Upper lobe of left lung (tissue), 6 donors: ENCODE measurements at regions not wholly inside any gene's neighbourhood (a gene's known extent, or its start where the extent isn't known, plus 50 kb on each side); places are given as distances from the start of the nearest gene placed in this dataset.

ENCODE experiments used
- ATAC-seq, 2 donors: fragments of 200-7000 bp; cut with Tn5 transposase; one replicate each; pipeline ENCODE4 v1.9.1; 2022; ENCODE audit warnings: mild to moderate bottlenecking in 2 of 2, moderate library complexity in 2 of 2; ENCODE audit not compliant: low FRiP score in 2 of 2
- DNase-seq, 2 donors: peaks; one replicate each; pipeline ENCODE4 v3.0.0-alpha.2; 2019 to 2020
- H3K27ac ChIP-seq, 4 donors: fragments of 200-600 bp; sonication (generic); one replicate each; pipeline ENCODE4 v1.5.1; 2016 to 2019
- H3K27me3 ChIP-seq, 4 donors: fragments of 200-600 bp; sonication (generic); one replicate each; pipeline ENCODE4 v1.5.1; 2017 to 2019
- H3K36me3 ChIP-seq, 4 donors: fragments of 200-600 bp; sonication (generic); one replicate each; pipeline ENCODE4 v1.5.1; 2016 to 2019
- H3K4me1 ChIP-seq, 4 donors: fragments of 200-600 bp; sonication (generic); one replicate each; pipeline ENCODE4 v1.5.1; 2018 to 2019
- H3K4me3 ChIP-seq, 4 donors: fragments of 200-600 bp; sonication (generic); one replicate each; pipeline ENCODE4 v1.5.1; 2017 to 2019; ENCODE audit warnings: mild to moderate bottlenecking in 2 of 4, moderate library complexity in 1 of 4
- H3K9me3 ChIP-seq, 4 donors: fragments of 200-600 bp; sonication (generic); one replicate each; pipeline ENCODE4 v1.5.1; 2018 to 2019
- CTCF ChIP-seq, 6 experiments: fragments of 450-650 bp in 4 of 6; fragments of 200-600 bp in 2 of 6; sonication (generic) in 2 of 6; IDR thresholded peaks; one replicate each; pipeline ENCODE4 v1.5.1; 2016 to 2019; ENCODE audit warnings: antibody characterized with exemption in 6 of 6
- EP300 ChIP-seq, 4 donors: sonication (generic); formaldehyde crosslinking; IDR thresholded peaks; one replicate each; pipeline ENCODE4 v1.5.1; 2017; ENCODE audit warnings: antibody characterized with exemption in 4 of 4, control low read depth in 2 of 4
- POLR2A ChIP-seq, 4 donors: fragments of 450-650 bp; IDR thresholded peaks; one replicate each; pipeline ENCODE4 v1.5.1; 2016 to 2017; ENCODE audit warnings: antibody characterized with exemption in 4 of 4, mild to moderate bottlenecking in 2 of 4
- POLR2AphosphoS5 ChIP-seq, 2 donors: sonication (generic); formaldehyde crosslinking; IDR thresholded peaks; one replicate each; pipeline ENCODE4 v1.5.1; 2017; ENCODE audit warnings: antibody characterized with exemption in 2 of 2
- WGBS, 2 donors: methylation state at CpG; one replicate each; pipeline ENCODE4 v1.1.5; 2017 to 2018; 5-methylcytosine and 5-hydroxymethylcytosine counted together
- donor health status: DM: no; HTN: no; CAD: no; lungs with moderate emphysema.
- donor health status: DM: no; HTN: yes; CAD: no; lungs with severe emphysema.

GRCh38 chr3:1561427-1561826, 468.6 kb downstream of the CNTN6 start:
- no peaks in the 10 kb centered on the region for H3K9me3 ChIP-seq
- H3K27me3 ChIP-seq, result no peaks in the 10 kb centered on the region
- no peak overlapping the region for H3K4me3 ChIP-seq
- no peaks in the 10 kb centered on the region for H3K4me1 ChIP-seq
- no peak overlapping the region for H3K27ac ChIP-seq
- TF ChIP-seq POLR2AphosphoS5 (IDR thresholded peaks at IDR 0.05) (no peak), EP300 (IDR thresholded peaks at IDR 0.05) (no peak), POLR2A (IDR thresholded peaks at IDR 0.05) (no peak), CTCF (IDR thresholded peaks at IDR 0.05) (no peak)
- no peak for DNase-seq
- H3K36me3 ChIP-seq, result no peaks in the 10 kb centered on the region
- ATAC-seq, result no peak
- WGBS, 2 donors, result 75 to 76% methylated on average over 3 of the region's 3 CpGs

- no peak overlapping the region for H3K4me3 ChIP-seq
- ATAC-seq (no peak), DNase-seq (no peak)
Observed at GRCh38 chr3:1571736-1572135, 478.9 kb downstream of the CNTN6 start.

GRCh38 chr3:1576047-1576446, 483.2 kb downstream of the CNTN6 start:
- no peak for DNase-seq
- 79 to 82% methylated on average over 3 of the region's 3 CpGs for WGBS, 2 donors
- Histone ChIP-seq H3K4me1 (no peaks in the 10 kb centered on the region), H3K9me3 (no peaks in the 10 kb centered on the region), H3K4me3 (no peak overlapping the region), H3K27ac (no peak overlapping the region), H3K27me3 (no peaks in the 10 kb centered on the region), H3K36me3 (no peaks in the 10 kb centered on the region)
- no peak for ATAC-seq
- TF ChIP-seq POLR2A (IDR thresholded peaks at IDR 0.05), result no peak
- TF ChIP-seq CTCF (IDR thresholded peaks at IDR 0.05), result no peak
- no peak for TF ChIP-seq EP300 (IDR thresholded peaks at IDR 0.05)
- TF ChIP-seq POLR2AphosphoS5 (IDR thresholded peaks at IDR 0.05), result no peak

More at GRCh38 chr3:1571736-1572135, 478.9 kb downstream of the CNTN6 start:
- Histone ChIP-seq H3K27ac (no peak overlapping the region), H3K4me1 (no peaks in the 10 kb centered on the region), H3K27me3 (no peaks in the 10 kb centered on the region), H3K36me3 (no peaks in the 10 kb centered on the region), H3K9me3 (no peaks in the 10 kb centered on the region)
- TF ChIP-seq POLR2AphosphoS5 (IDR thresholded peaks at IDR 0.05), result no peak

- H3K27ac ChIP-seq, result no peak overlapping the region
- no peak for DNase-seq
- ATAC-seq, result peak in 1 of 2 donors; percentile 93
Observed at GRCh38 chr3:1578124-1578806, 485.4 kb downstream of the CNTN6 start.

GRCh38 chr3:1583044-1583443, 490.2 kb downstream of the CNTN6 start:
- Histone ChIP-seq H3K4me3 (no peak overlapping the region), H3K4me1 (no peaks in the 10 kb centered on the region), H3K27ac (no peak overlapping the region), H3K27me3 (no peaks in the 10 kb centered on the region), H3K36me3 (no peaks in the 10 kb centered on the region), H3K9me3 (no peaks in the 10 kb centered on the region)
- TF ChIP-seq POLR2A (IDR thresholded peaks at IDR 0.05), result no peak
- TF ChIP-seq POLR2AphosphoS5 (IDR thresholded peaks at IDR 0.05), result no peak
- TF ChIP-seq CTCF (IDR thresholded peaks at IDR 0.05), result no peak
- no peak for TF ChIP-seq EP300 (IDR thresholded peaks at IDR 0.05)
- WGBS, 2 donors, result 88 to 100% methylated on average over 4 to 10 of the region's 10 CpGs
- ATAC-seq (peak; percentile 14 to 30), DNase-seq (peak in 1 of 2 donors; percentile 62)

More at GRCh38 chr3:1578124-1578806, 485.4 kb downstream of the CNTN6 start:
- H3K4me1 ChIP-seq, result no peaks in the 10 kb centered on the region
- H3K36me3 ChIP-seq, result no peaks in the 10 kb centered on the region
- no peaks in the 10 kb centered on the region for H3K27me3 ChIP-seq
- TF ChIP-seq CTCF (IDR thresholded peaks at IDR 0.05), result no peak
- no peak for TF ChIP-seq POLR2A (IDR thresholded peaks at IDR 0.05)
- TF ChIP-seq EP300 (IDR thresholded peaks at IDR 0.05), result no peak
- TF ChIP-seq POLR2AphosphoS5 (IDR thresholded peaks at IDR 0.05), result no peak
- H3K9me3 ChIP-seq, result no peaks in the 10 kb centered on the region
- WGBS, 2 donors, result 61 to 69% methylated on average over 6 of the region's 6 CpGs
- H3K4me3 ChIP-seq, result no peak overlapping the region
